Fibroblast of skin of back (primary cell): ENCODE measurements at regions not wholly inside any gene's neighbourhood (a gene's known extent, or its start where the extent isn't known, plus 50 kb on each side); places are given as distances from the start of the nearest gene placed in this dataset.
"Not testable (repeated sequence)": the region's sequence is repeated elsewhere in the genome, so short reads cannot be mapped to it uniquely, and the experiment has no call there.

Experiments used
- DNase-seq: peaks from one replicate; pipeline ENCODE4 v3.0.0-alpha.2; 2013

DNA sequence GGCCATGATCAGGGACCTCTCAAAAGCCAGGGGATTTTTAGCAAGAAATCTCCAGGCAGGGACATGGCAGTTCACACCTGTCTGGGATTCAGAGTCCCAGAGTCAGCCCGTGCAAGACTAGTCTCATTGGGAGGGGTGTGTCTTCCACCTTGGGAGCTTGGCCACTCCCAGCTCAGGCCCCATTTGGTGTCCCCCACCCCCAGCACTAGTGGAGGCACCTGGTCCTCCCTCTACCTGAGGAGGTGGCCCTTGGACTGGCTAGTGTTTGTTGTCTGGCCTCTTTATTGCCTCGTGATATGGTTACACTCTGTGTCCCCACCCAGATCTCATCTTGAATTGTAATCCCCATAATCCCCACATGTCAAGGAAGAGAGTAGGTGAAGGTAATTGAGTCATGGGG, 140.8 kb upstream of the PHACTR3 start:
- no peak for DNase-seq

DNA sequence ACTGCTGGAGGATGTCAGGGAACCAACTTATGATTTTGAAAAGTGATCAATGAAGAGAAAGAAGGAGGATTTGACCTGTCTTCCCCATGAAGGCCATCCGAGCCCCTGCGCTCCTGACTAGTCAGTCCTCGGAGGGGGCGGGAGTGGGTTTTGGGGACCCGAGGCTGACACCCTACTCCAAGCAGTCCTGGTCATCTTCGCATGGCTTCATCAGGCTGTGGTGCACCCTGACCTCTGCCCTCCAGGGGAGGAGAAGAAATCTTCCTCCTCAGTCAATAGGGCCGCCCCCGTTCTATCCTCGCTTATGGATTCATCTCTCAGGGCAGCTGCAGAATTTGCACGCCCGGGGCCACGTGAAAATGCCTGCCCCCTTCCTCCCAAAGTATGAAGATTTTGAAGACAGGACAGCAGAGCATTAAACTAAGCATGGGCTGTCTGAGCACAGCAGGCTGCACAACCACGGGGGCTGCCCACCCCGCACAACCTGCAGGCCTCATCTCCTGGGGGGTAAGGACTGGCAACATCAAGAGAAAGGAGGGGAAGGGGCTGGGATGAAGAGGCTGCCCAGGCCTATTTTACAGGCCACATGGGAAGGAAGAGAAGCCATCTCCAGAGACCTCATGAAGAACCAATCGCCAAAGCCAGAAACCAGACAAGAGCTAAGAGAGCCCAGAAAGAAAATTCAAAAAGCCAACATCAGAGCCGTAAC, 138.1 kb upstream of the PHACTR3 start:
- no peak for DNase-seq

DNA sequence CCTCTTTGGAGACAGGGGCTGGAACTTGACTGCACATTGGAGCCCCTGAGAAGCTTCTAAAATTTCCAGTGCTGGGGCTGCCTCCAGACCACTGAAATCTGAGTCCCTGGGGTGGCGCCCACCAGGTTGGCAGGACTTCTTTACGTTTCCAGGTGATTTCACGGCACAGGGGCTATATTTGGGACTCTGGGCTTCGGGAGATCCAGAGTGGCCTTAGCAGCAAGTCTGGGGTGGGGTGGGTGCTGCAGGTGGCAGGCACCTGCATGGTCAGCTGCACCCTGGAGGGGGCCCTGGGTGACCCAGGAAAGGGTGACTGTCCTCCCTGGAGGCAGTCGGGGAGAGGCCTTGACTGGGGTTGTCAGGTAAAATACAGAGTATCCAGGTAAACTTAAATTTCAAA, 135.5 kb upstream of the PHACTR3 start:
- no peak for DNase-seq

DNA sequence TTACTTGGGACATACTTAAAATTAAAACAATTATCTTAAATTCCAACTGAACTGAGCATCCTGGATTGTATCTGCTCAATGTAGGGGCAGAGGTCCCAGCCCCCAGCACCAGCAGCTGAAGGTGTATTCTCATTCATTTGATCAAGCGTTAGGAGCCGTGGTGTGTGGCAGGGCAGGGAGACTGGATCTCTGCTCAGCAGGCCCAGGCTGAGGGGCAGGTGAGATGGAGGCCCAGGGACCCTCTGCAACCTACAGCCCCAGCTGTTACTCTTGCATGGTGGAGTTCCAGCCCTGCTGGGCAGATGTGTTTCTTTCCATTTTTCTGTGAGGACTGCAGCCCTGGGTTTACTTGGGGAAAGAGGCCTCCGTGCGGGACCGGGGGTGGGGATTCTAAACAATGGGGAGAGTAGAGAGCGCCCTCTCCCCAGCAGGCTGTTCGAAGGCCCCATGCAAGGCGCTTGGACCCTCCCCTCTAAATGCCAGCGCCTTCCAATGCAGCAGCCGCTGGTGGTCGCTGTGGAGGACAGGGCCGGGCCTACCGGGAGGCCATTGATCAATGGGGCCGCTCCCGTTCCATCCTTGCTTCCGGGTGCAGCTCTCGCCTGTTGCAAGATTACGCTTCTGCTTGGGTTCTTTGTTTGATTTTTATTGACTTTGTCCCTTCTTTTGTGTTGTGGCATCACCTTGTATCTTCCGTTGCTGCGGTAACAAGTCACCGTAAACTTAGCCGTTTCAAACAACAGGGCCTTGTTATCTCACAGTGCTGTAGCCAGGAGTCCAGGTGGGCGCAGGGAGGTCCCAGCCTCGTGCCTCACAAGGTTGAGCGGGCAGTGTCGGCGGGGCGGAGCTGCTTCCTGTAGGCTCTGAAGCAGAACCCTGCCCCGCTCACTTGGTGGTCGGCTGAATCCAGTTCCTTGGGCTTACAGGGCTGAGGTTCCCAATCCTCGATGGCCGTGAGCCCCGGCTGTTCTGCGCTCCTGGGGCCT, 134.8 kb upstream of the PHACTR3 start:
- no peak for DNase-seq

DNA sequence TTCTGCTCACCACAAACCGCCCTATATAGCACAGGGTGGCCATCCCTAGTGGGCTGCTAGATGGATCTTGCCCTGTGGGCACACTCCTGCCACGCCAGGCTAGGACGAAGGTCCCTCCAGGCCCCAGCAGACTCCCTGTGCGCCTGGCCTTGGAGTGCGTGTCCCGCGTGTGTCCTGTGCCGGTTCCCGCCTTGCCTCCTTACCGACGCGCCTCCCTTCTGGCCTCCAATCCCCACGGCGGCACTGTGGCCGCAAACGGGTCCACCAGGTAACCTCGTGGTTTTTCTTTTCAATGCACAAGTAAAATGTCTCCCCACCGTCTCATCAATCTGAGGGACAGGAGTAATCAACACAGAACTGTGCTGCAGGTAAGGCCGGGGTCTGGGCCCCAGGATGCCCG, 133.8 kb upstream of the PHACTR3 start:
- DNase-seq, result no peak

DNA sequence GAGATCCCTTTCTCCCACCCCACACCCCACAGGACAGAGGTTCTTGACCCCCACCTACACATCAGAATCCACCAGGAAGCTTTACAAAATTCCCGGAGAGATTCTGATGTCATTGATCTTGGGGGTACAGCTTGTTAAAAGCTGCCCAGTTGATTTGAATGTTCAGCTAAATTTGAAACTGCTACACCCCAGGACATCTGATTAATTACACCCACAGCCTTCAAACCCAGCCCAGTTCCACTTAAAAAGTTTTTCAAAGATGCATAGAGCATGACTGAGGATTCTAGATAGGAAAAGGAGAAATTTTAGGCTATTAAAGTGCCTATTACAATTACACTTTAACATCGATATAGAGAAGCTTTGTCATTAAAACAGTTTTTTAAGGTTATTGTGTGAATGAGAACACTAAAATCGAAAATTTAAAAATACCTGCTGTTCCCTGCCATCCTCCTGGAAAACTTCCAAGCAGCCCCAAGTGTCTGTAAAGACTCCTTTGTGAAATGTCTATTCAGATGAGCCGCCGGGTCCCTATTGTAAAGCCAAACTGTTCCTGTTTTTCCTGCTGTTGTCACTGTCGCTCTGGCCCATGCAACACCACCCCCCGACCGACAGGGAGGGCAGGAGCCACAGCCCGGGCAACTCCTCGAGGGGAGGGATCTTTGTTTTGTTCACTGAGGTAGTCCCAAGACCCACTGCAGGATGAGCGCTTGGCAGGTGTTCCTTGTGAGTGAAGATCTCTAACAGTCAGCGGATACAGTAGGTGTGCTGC, 132.5 kb upstream of the PHACTR3 start:
- no peak for DNase-seq

DNA sequence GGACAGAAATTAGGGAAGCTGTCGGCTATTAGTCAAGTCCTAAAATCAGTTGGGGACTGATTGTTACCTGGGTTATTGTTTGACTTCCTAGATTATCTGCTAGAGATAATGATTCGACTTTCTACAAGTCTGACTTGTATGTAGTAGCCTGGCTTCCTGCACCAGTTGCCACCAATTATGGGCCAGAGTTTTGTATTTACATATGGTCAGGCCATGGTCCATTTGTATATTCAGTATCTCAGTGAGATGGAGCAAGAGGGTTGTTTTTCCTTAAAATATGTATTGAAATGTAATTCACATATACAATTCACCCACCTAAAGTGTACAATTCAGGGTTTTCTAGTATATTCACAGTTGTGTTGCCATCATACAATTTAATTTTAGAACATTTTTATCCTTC, 130.6 kb upstream of the PHACTR3 start:
- no peak for DNase-seq

DNA sequence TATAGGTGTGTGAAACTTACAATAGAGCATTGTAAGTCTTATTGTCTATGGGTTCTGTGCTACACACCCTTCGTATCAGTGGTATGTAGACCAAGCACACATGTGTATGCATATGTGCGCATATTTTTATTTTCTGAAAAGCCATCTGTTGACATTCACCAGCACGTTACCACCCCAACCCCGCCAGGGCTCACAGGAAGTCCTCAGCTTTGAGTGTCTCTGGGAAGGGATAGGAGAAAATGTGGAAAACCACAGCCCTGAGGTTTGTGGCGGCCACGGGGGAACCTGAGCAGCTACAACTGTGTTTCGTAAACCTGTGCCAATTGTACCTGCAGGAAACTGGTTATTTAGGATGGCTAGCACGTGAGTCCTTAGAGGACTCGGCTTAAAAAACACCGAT, 123.3 kb upstream of the PHACTR3 start:
- no peak for DNase-seq

DNA sequence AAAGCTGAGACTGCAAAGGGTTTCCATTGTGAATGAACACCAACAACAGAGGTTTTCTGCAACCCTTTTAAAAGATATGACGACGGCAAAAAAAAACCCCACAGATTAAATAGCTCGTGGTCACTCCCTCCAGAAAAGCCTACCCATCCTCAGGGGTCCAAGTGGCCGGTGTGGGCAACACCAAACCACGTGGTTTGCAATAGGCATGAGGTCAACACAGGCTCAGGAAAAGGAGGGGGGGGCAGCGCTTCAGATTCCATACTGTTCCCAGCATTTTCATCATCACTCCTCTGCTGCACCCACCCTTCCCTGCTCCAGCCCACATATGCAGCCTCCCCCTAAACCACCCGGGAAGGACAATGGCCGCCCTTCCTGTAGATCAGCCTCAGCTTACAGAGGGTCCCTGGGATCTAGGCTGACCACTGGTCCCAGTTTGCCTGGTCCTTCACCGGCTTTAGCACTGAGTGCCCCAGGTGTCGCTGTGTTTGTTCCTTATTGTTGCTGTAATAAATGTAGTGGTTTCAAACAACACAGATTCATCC, 122.8 kb upstream of the PHACTR3 start:
- DNase-seq, result no peak

DNA sequence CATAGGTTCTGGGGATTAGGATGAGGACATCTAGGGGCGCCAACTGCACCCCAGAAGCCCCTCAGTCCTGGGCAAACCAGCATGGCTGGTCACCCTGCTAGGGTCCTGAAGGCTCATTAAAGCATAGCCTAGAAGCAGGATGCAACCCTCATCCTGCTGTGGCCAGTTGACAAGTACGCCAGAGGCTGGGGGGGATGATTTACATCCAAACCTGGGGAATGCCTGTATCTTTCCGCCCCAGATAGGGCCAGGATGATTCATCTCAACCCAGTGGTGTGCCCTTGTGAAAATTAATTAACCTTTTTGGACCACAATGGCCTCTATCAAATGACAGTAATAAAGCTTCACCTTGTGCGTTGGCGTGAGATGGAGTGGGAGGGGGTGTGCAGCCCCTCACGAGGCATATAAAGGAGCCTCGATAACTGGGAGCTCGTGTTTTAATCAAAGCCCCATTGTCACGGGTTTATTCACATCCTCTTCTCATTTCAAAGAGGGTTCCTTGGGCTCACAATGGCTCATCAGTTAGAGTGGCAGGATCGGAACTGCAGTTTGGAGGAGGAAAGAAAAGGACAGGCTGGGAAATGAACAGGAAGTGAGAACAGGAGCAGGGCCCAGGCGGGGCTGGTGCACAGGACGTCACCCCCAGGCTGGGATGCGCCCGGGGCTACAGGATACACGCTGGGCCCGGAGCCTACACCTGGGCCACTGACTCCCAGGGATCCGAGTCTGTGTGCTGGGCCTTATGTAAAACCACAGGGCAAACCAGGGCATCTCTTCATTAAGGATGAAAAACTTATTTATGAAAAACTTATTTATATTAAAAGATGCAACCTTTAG, 121.8 kb upstream of the PHACTR3 start:
- DNase-seq, result no peak

DNA sequence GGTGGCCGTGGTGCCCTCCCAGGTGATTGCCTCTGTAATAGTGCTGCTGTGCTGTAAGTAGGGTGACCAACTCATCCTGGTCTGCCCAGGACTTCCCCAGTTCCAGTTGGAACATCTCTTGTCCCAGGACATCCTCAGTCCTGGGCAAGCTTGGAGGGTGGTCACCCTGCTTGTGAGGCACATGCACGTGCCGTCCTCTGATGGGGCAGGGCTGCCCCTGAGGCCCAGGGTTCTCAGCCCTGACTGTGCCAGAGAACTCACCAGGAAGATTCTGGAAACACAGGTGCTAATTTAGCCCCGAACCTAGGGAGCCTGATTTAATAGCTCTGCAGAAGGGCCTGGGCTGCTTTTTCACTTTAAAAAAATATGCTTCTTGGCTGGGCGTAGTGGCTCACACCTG, 120.9 kb upstream of the PHACTR3 start:
- DNase-seq, result no peak

DNA sequence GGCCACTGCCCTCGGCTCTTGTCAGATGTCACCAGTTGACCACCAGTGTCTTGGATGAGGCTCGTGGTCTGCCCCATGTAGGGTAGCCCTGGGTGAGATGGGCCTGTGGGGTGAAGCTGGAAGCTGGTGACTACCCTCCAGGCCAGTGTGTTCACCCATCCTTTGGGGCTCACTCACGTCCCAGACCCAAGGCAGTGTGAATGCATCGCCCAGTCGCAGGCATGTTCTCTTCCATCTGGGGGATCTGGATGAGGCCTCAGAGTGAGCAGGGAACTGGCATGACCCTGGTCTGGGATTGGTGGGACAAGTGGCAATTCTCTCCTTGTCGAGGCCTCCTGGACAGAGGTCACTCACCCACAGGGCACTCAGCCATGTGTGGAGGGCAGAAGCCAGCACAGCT, 120.1 kb upstream of the PHACTR3 start:
- no peak for DNase-seq

DNA sequence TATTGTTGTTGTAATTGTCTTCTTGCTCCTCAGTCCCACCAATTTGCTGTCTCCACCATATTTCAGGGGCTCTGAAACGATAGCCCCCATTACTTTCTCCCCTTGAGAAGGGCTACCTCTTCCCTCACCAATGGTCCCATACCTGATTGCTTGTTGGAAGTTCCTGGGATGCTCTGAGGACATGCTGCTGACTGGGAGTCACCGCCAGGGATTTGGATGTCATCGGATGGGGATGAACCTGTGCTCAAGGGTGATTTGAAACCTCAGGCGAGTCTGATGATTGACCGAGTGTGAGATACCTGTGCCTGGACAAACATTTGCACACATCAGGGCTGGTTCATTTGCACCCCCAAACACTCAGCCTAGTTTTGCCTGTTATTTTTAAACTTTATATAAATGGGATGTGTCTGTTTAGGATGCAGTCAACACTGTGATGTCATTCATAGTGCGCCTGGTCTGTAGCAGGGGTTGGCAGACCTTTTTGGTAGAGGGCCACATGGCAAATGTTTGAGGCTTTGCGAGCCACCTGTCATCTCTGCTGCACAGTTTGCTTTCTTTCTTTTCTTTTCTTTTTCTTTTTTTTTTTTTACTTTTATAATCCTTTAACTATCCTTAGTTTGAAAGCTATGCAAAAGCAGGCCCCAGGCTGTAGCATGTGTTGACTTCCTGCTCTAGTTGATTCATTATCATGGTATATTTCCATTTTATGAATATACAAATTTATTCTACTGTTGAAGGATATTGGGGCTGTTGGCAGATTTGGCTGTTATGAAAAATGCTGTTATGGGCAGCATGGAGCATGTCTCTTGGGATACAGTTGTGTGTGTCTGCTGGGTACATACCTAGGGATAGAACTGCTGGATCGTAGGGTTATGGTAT, 118.5 kb upstream of the PHACTR3 start:
- no peak for DNase-seq

DNA sequence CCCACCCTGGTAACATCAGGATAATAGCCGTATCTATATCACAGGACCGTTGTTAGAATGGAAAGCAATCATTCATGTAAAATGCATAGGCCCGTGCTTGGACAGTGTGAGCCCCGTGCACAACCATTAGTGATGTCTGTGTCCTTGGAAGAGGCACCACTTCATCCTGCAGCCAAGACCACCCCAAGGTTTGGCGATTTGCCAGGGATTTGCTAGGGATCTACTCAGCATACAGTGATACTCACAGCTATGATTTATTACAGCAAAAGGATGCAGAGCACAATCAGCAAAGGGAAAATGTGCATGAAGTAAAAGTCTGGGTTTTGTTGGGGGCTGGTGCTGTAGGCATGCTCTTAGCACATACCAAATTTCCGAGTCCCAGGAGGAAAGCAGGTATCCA, 115.9 kb upstream of the PHACTR3 start:
- not testable (repeated sequence) for DNase-seq

DNA sequence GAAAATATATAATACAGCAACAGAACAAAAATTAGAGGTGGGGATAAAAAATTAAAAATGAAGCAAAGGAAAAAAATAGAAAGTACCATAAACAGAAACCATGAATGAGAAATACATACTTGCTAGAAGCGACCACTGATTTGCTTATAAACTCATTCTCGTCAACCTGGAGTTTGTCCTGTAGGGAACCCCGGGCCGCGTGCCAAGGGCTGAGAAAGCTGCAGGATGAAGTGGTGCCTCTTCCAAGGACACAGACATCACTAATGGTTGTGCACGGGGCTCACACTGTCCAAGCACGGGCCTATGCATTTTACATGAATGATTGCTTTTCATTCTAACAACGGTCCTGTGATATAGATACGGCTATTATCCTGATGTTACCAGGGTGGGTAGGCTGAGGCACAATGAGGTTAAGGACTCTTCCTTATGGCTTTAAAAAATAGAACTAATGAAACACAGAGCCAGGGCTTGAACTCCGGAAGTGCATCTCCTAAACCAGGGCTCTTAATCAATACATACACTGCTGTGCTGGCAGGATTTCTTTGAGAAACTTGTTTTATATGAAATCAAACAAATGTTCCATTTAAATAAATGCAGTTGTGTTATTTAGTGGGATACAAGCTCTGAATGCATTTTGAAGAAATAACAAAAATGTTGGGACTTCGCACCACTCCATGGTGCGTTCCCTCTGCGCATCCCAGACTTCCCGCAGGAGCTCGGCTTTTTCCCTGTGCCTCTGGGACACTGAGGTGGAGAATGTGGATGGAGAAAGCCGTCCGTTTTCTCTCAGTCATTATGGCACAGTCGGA, 113.9 kb upstream of the PHACTR3 start:
- DNase-seq, result not testable (repeated sequence)

DNA sequence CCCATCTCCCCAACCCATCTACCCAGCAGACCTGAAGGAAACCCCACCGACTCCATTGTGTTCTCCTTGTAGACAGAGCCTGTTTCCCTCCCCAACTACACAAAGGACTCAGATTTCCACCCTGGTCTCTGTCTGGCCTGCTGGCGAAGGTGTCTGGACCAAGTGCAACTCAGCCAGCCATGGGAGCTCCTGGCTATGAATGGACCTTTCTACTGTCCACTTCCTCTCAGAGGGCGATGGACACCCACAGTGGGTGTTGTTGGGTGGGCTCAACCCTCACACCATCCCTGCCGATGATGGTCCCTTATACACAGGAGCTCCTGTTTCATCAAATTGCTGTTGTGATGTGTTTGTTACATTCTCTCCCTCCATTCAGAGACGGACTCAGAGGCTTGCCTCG, 112.5 kb upstream of the PHACTR3 start:
- no peak for DNase-seq

DNA sequence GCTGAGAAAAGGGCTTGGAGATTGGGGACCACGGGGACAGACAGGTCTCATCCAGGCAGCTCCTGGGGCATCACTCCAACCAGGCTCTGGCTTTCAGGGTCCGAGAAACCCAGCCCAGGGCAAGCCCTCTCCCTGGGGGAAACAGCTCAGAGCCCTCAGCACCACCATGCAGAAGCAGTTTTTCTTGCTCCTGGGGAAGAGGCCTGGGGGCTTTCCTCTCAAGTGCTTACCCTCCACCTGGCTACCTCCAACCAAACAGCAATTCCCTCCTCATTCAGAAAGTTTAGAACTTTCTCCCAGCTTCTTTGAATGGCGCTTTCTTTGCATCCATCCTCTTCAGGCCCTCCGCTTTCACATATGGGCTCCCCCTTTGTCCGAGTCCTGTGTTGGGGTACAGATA, 110.4 kb upstream of the PHACTR3 start:
- DNase-seq, result no peak

DNA sequence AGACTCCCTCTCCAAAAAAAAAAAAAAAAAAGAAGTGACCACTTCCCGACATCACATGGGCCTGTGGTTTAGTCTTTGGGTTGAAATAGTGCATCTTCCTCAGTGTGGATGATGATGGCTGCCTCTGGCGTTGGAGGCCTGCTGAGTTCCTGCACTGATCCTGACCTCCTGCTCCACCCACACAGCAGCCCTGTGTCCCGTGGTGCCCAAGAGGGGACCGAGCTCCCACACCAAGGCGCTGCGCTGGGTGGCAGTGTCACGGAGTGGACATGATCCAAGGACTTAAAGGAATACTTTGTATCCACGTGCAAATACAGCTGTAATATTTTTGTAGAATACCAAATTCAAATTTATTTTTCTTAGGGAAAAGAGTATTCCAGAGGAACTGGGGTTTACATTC, 109.2 kb upstream of the PHACTR3 start:
- no peak for DNase-seq

DNA sequence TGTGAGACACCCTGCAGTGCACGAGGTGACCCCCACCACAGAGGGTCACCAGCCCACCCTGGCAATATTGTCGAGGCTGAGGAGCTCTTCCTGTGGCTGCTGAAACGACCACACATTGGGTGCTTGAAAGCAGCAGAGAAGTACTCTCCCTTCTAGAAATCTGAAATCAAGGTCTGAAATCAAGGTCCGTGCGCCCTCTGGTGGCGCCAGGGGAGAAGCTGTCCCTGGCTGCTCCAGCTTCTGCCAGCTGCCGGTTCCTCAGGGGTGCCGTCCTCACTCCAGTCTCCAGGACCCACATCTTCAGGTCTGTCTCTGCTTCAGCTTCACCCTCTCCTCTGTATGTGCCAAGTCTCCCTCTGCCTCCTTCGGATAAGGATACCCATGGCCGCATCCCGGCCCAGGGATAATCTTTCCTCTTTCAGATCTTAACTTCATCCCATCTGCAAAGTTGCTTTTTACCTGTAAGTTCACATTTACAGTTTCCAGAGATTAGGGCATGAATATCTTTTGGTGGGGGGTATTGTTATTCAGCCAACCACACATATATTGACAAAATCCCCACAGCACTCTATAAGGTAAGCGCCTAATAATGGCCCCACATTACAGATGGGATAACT, 108.3 kb upstream of the PHACTR3 start:
- DNase-seq, result peak; percentile 59

DNA sequence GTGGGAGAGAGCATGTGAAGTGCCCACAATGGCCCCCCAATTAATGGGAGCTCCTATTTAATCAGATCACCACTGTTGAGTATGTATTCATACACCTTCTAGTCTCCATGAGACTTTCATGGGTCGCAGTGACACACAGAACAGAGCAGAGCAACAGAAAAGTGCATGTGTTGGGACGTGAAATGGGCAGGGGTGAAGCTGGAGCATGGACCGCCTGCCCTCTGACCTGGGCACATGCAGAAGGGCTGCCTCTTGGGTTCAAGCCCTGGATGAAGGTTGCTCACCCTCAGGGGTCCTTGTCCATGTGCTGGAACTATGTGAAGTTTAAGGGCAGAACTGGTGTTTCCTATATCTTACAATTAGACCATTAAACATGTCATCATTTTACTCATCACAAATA, 106.0 kb upstream of the PHACTR3 start:
- DNase-seq, result no peak
